SK-N-MC (cell line): ENCODE measurements at regions not wholly inside any gene's neighbourhood (a gene's known extent, or its start where the extent isn't known, plus 50 kb on each side); places are given as distances from the start of the nearest gene placed in this dataset.

Experiments used
- DNase-seq: peaks from one replicate; pipeline ENCODE4 v3.0.0-alpha.2; 2011; ENCODE audit warnings: low read depth, low spot score
- H3K27ac ChIP-seq: fragments of 200-600 bp; sonication (generic); 2 replicates; pipeline ENCODE4 v1.5.1; 2016; ENCODE audit warnings: mixed run types
- H3K36me3 ChIP-seq: fragments of 200-600 bp; sonication (generic); 2 replicates; pipeline ENCODE4 v1.6.1; 2017; ENCODE audit warnings: antibody characterized with exemption, low read length, mixed read lengths; ENCODE audit not compliant: insufficient read depth
- H3K4me3 ChIP-seq: fragments of 200-600 bp; sonication (generic); 2 replicates; pipeline ENCODE4 v1.5.1; 2016
- H3K9ac ChIP-seq: fragments of 200-600 bp; sonication (generic); 2 replicates; pipeline ENCODE4 v1.8.0; 2017; ENCODE audit warnings: mixed run types, mixed read lengths; ENCODE audit not compliant: insufficient read length
- H3K9me3 ChIP-seq: fragments of 200-600 bp; sonication (generic); 2 replicates; pipeline ENCODE4 v1.6.1; 2017; ENCODE audit warnings: low read depth, mild to moderate bottlenecking, antibody characterized with exemption, low read length, moderate library complexity, mixed read lengths
- EZH2 ChIP-seq: fragments of 200-600 bp; sonication (generic); IDR thresholded peaks from one replicate; pipeline ENCODE4 v1.6.1; 2017; ENCODE audit warnings: antibody characterized with exemption
- FOXP2 ChIP-seq: optimal IDR thresholded peaks from 2 replicates; pipeline ENCODE3; 2011; ENCODE audit warnings: mild to moderate bottlenecking, moderate library complexity; ENCODE audit not compliant: insufficient read depth; ENCODE audit errors: extremely low read length, control extremely low read depth
- POLR2AphosphoS5 ChIP-seq: IDR thresholded peaks from 2 replicates; pipeline ENCODE4 v1.6.1; 2012; ENCODE audit warnings: mild to moderate bottlenecking, low read depth, low read length, borderline replicate concordance

- Histone ChIP-seq H3K4me3 (no peak overlapping the region), H3K9me3 (no peaks in the 10 kb centered on the region), H3K9ac (no peak overlapping the region), H3K36me3 (no peaks in the 10 kb centered on the region), H3K27ac (no peak overlapping the region)
- no peak for DNase-seq
- no peak for TF ChIP-seq EZH2
- TF ChIP-seq POLR2AphosphoS5: no peak
Measured at GRCh38 chr2:851680-852079, 99.0 kb upstream of the SNTG2 start.

DNA sequence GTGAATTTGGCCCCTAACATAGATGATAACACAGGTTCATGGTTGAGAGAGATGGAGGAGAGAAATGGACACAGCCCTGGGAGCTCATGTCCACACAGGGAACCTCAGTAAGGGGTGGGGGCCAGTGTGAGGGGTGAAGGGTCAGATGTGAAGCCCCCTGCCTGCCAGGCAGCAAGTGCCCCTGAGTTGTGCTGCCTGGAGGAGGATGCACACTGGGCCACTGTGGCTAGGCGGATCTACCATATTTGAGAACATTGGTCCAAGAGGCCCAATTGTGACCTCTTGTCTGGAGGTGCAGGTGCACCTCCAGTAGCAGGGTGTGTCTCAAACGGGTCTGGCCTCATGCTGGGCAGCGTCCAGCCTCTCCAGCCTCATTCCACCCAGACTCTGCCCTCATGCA lies 99.6 kb upstream of the SNTG2 start:
- DNase-seq: no peak
- no peak overlapping the region for H3K9ac ChIP-seq
- no peak overlapping the region for H3K27ac ChIP-seq
- no peaks in the 10 kb centered on the region for H3K36me3 ChIP-seq
- no peak for TF ChIP-seq EZH2
- no peak for TF ChIP-seq FOXP2
- TF ChIP-seq POLR2AphosphoS5: no peak
- H3K4me3 ChIP-seq: no peak overlapping the region
- no peaks in the 10 kb centered on the region for H3K9me3 ChIP-seq

DNA sequence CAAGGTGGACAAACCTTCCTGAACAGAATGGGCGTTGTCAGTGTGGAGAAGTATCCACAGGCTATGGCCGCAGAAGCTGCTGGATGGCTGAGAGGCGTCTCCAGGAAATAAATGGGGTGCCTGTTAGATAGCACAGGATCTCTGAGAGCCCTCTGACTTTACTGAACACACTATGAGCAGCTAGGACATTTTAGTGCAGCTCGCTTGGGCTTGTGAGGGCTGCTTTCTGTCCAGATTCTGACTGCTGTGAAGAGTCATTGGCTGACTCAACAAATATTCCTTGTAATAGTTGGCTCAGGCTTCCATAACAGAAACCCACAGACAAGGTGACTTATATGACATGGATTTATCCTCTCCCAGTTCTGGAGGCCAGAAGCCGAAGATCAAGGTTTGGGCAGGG lies 100.2 kb upstream of the SNTG2 start:
- Histone ChIP-seq H3K9me3 (no peaks in the 10 kb centered on the region), H3K36me3 (no peaks in the 10 kb centered on the region), H3K4me3 (no peak overlapping the region), H3K27ac (no peak overlapping the region), H3K9ac (no peak overlapping the region)
- no peak for DNase-seq
- TF ChIP-seq FOXP2: no peak
- TF ChIP-seq EZH2: no peak
- no peak for TF ChIP-seq POLR2AphosphoS5

DNA sequence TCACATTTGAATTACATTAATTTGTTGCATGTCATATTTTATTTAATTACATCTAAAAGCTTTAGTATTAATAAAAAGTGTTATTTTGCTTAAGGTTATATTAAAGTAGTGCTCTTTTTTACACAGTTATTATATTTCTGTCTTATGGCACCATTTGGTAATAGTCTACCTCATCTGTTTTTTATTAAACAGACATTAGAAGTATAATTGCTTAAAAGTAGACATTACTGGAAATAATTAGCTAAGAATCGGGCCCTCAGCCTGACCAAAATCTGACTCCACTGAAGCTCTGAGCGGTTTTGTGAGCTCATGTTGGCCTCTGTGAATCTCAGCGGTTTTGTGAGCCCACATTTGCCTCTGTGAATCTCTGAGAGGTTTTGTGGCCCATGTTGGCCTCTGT lies 102.5 kb upstream of the SNTG2 start:
- no peak for TF ChIP-seq EZH2
- TF ChIP-seq FOXP2: no peak
- no peak for TF ChIP-seq POLR2AphosphoS5
- DNase-seq: no peak
- H3K36me3 ChIP-seq: no peaks in the 10 kb centered on the region
- H3K9ac ChIP-seq: no peak overlapping the region
- no peak overlapping the region for H3K4me3 ChIP-seq
- no peaks in the 10 kb centered on the region for H3K9me3 ChIP-seq
- no peak overlapping the region for H3K27ac ChIP-seq

DNA sequence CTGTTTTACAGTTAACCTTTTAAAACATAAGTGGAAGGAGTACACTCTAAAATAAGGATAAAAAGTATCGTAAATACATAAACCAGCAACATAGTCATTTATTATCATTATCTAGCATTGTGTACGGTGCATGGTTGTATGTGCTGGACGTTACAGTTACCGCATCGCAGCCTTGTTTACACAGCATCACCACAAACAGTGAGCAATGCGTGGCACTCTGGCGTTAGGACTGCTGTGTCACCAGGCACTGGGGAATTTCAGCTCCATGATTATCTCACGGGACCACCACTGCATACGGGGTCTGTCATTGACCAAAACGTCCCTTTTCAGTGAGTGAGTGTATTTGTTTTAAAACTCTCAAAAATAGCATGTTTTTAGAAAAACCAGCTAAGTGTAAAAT lies 103.0 kb upstream of the SNTG2 start:
- no peaks in the 10 kb centered on the region for H3K36me3 ChIP-seq
- no peak for DNase-seq
- H3K4me3 ChIP-seq: no peak overlapping the region
- no peak overlapping the region for H3K9ac ChIP-seq
- H3K27ac ChIP-seq: no peak overlapping the region
- TF ChIP-seq FOXP2 (no peak), EZH2 (no peak), POLR2AphosphoS5 (no peak)
- H3K9me3 ChIP-seq: no peaks in the 10 kb centered on the region

DNA sequence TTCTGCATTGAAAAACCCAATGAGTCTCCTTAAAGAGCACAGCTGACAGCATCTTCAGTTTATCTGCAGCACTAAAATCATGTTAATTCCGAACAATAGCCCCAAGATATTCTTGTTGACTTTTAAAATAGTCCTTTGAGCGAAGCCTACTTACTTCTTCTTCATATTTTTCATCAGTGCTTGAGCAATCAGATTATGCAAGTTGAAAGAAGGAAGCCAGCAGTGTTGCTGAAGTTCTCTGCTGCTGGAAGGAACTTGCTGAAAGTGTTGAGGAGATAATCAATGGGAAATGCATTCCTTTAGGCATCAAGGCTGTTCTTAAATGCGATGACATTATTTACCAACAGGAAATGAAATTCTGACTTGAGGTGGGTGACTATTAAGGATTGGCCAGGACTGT lies 105.9 kb upstream of the SNTG2 start:
- no peaks in the 10 kb centered on the region for H3K36me3 ChIP-seq
- no peaks in the 10 kb centered on the region for H3K9me3 ChIP-seq
- no peak for TF ChIP-seq FOXP2
- no peak for TF ChIP-seq POLR2AphosphoS5
- TF ChIP-seq EZH2: no peak
- no peak overlapping the region for H3K4me3 ChIP-seq
- H3K9ac ChIP-seq: no peak overlapping the region
- H3K27ac ChIP-seq: no peak overlapping the region
- DNase-seq: no peak

- no peak for DNase-seq
- no peaks in the 10 kb centered on the region for H3K36me3 ChIP-seq
- H3K4me3 ChIP-seq: no peak overlapping the region
- no peak overlapping the region for H3K27ac ChIP-seq
- no peak overlapping the region for H3K9ac ChIP-seq
- H3K9me3 ChIP-seq: no peaks in the 10 kb centered on the region
- TF ChIP-seq FOXP2: no peak
- TF ChIP-seq POLR2AphosphoS5: no peak
- TF ChIP-seq EZH2: no peak
Measured at GRCh38 chr2:842151-842803, 108.4 kb upstream of the SNTG2 start.

DNA sequence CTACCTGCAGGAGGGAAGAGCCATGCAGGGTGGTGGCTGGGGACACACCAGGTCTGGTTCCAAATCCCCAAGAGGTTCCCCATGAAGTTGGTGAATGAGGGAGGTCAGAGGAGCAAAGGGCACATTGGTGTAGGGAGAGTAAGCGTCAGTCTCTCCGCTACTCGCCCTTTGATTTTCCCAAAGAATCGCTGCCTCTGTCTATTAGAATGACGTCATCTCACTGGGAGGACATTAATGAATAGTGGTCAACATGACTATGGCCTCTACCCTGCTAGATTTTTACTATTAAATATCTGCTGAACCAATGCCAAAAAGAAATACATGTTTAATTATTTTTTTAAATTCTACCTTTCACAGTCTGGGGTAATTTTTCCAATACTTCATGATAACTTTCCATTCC lies 109.6 kb upstream of the SNTG2 start:
- DNase-seq: no peak
- Histone ChIP-seq H3K36me3 (no peaks in the 10 kb centered on the region), H3K4me3 (no peak overlapping the region), H3K27ac (no peak overlapping the region), H3K9ac (no peak overlapping the region), H3K9me3 (no peaks in the 10 kb centered on the region)
- no peak for TF ChIP-seq POLR2AphosphoS5
- TF ChIP-seq FOXP2: no peak
- TF ChIP-seq EZH2: no peak

GRCh38 chr2:834233-834632 lies 116.4 kb upstream of the SNTG2 start:
- TF ChIP-seq EZH2 (no peak), FOXP2 (no peak), POLR2AphosphoS5 (no peak)
- no peak overlapping the region for H3K4me3 ChIP-seq
- no peaks in the 10 kb centered on the region for H3K36me3 ChIP-seq
- no peak overlapping the region for H3K9ac ChIP-seq
- no peaks in the 10 kb centered on the region for H3K9me3 ChIP-seq
- DNase-seq: no peak
- no peak overlapping the region for H3K27ac ChIP-seq

DNA sequence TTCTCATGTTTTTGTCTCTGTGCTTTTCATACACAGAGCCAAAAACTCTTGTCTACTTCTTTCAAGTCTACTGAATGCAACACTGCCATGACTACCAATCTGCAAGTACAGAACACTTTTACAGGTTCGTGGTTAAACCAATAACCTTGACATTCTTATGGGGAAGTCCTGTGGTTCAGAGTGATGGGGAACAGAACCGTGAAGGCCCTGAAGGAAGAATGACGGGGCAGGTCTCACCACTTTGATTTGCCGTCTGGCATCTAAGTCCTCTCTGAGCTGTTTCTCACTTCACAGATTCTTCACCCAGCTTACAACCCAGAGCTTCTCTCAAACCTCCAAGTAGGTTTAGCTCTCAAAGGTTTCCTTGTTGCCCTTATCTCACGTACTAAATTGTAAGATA lies 117.5 kb upstream of the SNTG2 start:
- no peak overlapping the region for H3K4me3 ChIP-seq

More for the DNA sequence above, 117.5 kb upstream of the SNTG2 start:
- no peak for DNase-seq
- H3K9ac ChIP-seq: no peak overlapping the region
- H3K36me3 ChIP-seq: no peaks in the 10 kb centered on the region
- H3K9me3 ChIP-seq: no peaks in the 10 kb centered on the region
- H3K27ac ChIP-seq: no peak overlapping the region
- no peak for TF ChIP-seq POLR2AphosphoS5
